ENCODE measurements at regions not wholly inside any gene's neighbourhood (a gene's known extent, or its start where the extent isn't known, plus 50 kb on each side); places are given as distances from the start of the nearest gene placed in this dataset.

DNA sequence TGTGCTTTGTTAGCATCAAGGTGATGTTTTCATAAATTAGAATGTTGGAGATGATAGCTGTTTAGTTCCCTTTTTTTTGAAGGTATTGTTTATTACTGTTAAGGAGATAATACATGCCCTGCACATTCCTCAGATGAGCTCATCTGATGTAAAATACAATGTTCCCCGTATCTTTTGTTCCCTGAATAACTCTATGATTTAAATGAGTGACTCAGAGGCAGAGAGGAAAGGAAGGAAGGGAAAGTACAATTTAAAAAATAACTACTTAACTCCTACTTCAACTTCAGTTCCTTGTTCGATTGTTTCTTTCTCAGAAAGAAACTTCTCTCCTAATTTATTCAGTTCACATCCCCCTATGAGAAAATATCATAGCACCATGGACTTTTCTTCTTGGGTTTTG lies 208.7 kb downstream of the KCNE4 start:
- in situ Hi-C loops (cut with MboI; ENCODE audit: low sequenced_read_pairs): no loop called here
- Histone ChIP-seq H4K20me1 (ENCODE audit: insufficient read depth, low read length) (no peaks in the 10 kb centered on the region), H3K27me3 (ENCODE audit: control insufficient read depth, insufficient read depth, low read length) (no peaks in the 10 kb centered on the region), H3K4ac (ENCODE audit: low read depth, low read length) (no peak overlapping the region), H3K4me1 (ENCODE audit: control insufficient read depth, insufficient read depth, low read length) (no peaks in the 10 kb centered on the region), H3K4me2 (ENCODE audit: low read depth, low read length) (no peak overlapping the region), H2AK5ac (ENCODE audit: low read depth, low read length) (no peak overlapping the region), H3K9me3 (ENCODE audit: control insufficient read depth, insufficient read depth, low read length) (no peaks in the 10 kb centered on the region), H3K23ac (ENCODE audit: low read depth, low read length) (no peak overlapping the region), H3K56ac (ENCODE audit: extremely low read depth, insufficient read depth, low read length) (no peak overlapping the region), H3K9ac (ENCODE audit: low read depth, low read length) (no peak overlapping the region), H4K91ac (ENCODE audit: insufficient read depth, low read depth, low read length) (no peak overlapping the region), H3K36me3 (ENCODE audit: control insufficient read depth, insufficient read depth, low read length) (no peaks in the 10 kb centered on the region), H2AFZ (replicated peaks; ENCODE audit: low read length, poor library complexity) (no peak overlapping the region), H2BK15ac (ENCODE audit: low read depth, low read length) (no peak overlapping the region), H4K5ac (ENCODE audit: low read depth, low read length) (no peak overlapping the region), H2BK20ac (ENCODE audit: low read depth, low read length) (no peak overlapping the region), H3K14ac (replicated peaks; ENCODE audit: low read depth, low read length) (no peak overlapping the region), H3K9me1 (ENCODE audit: insufficient read depth, low read length) (no peaks in the 10 kb centered on the region), H3K18ac (ENCODE audit: low read depth, low read length) (no peak overlapping the region), H3K27ac (ENCODE audit: insufficient read depth, low read length) (no peak overlapping the region), H2BK5ac (ENCODE audit: low read depth, low read length, poor library complexity, severe bottlenecking) (no peak overlapping the region), H3K79me1 (ENCODE audit: low read depth in 1 of 2, low read length in 2 of 2) (no peaks in the 10 kb centered on the region), H3K4me3 (ENCODE audit: insufficient read depth, low read depth, low read length) (no peak overlapping the region), H2BK120ac (ENCODE audit: low read depth, low read length) (no peak overlapping the region), H4K8ac (ENCODE audit: low read depth in 2 of 2, low read length in 2 of 2) (no peak overlapping the region), H2AK9ac (replicated peaks; ENCODE audit: low read depth, low read length, poor library complexity) (no peak overlapping the region)
- ATAC-seq (ENCODE audit: low read depth) (no peak), DNase-seq (peak; percentile 7)
- dilution Hi-C loops (cut with HindIII; ENCODE audit: low sequenced_read_pairs, unreplicated experiment): no loop called here
- no CpG with 5 or more reads among the region's 2 CpGs for WGBS, 2 experiments (ENCODE audit: extremely low coverage in 2 of 2, insufficient read length in 1 of 2)
- BruUV-seq (replicated peaks): no TSS peak
- ChIA-PET CTCF (no interaction called here), POLR2A (ENCODE audit: unreplicated experiment) (no interaction called here)
- intact Hi-C loops (cut with micrococcal nuclease): no loop called here
- TF ChIP-seq RAD21 (IDR thresholded peaks at IDR 0.05; ENCODE audit: low read length) (no peak), FOS (IDR thresholded peaks at IDR 0.05; ENCODE audit: low read depth, low read length) (no peak), SMC3 (IDR thresholded peaks at IDR 0.05; ENCODE audit: low read depth, low read length) (no peak), CEBPB (IDR thresholded peaks at IDR 0.05; ENCODE audit: low read depth, low read length) (no peak), BHLHE40 (IDR thresholded peaks at IDR 0.05; ENCODE audit: low read depth, low read length) (no peak), CHD1 (IDR thresholded peaks at IDR 0.05; ENCODE audit: low read depth, low read length) (no peak), POLR2A (IDR thresholded peaks at IDR 0.05; ENCODE audit: low read depth, low read length) (no peak), MAZ (IDR thresholded peaks at IDR 0.05; ENCODE audit: borderline replicate concordance, low read depth, low read length) (no peak), RCOR1 (IDR thresholded peaks at IDR 0.05; ENCODE audit: insufficient replicate concordance, low read length) (no peak), RFX5 (IDR thresholded peaks at IDR 0.05; ENCODE audit: low read depth, low read length) (no peak), NFE2L2 (IDR thresholded peaks at IDR 0.05; ENCODE audit: low read depth, low read length) (no peak), MXI1 (IDR thresholded peaks at IDR 0.05; ENCODE audit: borderline replicate concordance, low read depth, low read length) (no peak), MAFK (IDR thresholded peaks at IDR 0.05; ENCODE audit: low read depth, low read length) (no peak)
- TF ChIP-seq, protein P1, sequence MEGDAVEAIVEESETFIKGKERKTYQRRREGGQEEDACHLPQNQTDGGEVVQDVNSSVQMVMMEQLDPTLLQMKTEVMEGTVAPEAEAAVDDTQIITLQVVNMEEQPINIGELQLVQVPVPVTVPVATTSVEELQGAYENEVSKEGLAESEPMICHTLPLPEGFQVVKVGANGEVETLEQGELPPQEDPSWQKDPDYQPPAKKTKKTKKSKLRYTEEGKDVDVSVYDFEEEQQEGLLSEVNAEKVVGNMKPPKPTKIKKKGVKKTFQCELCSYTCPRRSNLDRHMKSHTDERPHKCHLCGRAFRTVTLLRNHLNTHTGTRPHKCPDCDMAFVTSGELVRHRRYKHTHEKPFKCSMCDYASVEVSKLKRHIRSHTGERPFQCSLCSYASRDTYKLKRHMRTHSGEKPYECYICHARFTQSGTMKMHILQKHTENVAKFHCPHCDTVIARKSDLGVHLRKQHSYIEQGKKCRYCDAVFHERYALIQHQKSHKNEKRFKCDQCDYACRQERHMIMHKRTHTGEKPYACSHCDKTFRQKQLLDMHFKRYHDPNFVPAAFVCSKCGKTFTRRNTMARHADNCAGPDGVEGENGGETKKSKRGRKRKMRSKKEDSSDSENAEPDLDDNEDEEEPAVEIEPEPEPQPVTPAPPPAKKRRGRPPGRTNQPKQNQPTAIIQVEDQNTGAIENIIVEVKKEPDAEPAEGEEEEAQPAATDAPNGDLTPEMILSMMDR (conservative IDR thresholded peaks at IDR 0.05; ENCODE audit: low read depth, low read length): no peak
- TF ChIP-seq, protein P2, sequence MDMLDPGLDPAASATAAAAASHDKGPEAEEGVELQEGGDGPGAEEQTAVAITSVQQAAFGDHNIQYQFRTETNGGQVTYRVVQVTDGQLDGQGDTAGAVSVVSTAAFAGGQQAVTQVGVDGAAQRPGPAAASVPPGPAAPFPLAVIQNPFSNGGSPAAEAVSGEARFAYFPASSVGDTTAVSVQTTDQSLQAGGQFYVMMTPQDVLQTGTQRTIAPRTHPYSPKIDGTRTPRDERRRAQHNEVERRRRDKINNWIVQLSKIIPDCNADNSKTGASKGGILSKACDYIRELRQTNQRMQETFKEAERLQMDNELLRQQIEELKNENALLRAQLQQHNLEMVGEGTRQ (IDR thresholded peaks at IDR 0.05; ENCODE audit: low read depth, low read length): no peak
- TF ChIP-seq, protein P3, sequence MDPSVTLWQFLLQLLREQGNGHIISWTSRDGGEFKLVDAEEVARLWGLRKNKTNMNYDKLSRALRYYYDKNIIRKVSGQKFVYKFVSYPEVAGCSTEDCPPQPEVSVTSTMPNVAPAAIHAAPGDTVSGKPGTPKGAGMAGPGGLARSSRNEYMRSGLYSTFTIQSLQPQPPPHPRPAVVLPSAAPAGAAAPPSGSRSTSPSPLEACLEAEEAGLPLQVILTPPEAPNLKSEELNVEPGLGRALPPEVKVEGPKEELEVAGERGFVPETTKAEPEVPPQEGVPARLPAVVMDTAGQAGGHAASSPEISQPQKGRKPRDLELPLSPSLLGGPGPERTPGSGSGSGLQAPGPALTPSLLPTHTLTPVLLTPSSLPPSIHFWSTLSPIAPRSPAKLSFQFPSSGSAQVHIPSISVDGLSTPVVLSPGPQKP (IDR thresholded peaks at IDR 0.05; ENCODE audit: borderline replicate concordance, low read depth, low read length): no peak

Data from IMR-90 (cell line).